Omental fat pad (tissue), 3 donors: ENCODE measurements at regions not wholly inside any gene's neighbourhood (a gene's known extent, or its start where the extent isn't known, plus 50 kb on each side); places are given as distances from the start of the nearest gene placed in this dataset.

ENCODE experiments used
- ATAC-seq: fragments of 150-250 bp; one replicate; pipeline ENCODE4 v1.9.1; 2016; ENCODE audit warnings: mild to moderate bottlenecking, moderate library complexity; ENCODE audit not compliant: low FRiP score
- DNase-seq: peaks from one replicate; pipeline ENCODE4 v3.0.0-alpha.2; 2019; ENCODE audit warnings: low spot score
- CTCF ChIP-seq, 3 donors: fragments of 450-650 bp; IDR thresholded peaks; one replicate each; pipeline ENCODE4 v1.5.1; 2016 to 2017; ENCODE audit warnings: antibody characterized with exemption in 3 of 3, mild to moderate bottlenecking in 3 of 3, moderate library complexity in 2 of 3

GRCh38 chr9:126145887-126146253 is 180.8 kb upstream of the MVB12B start:
- TF ChIP-seq CTCF (IDR thresholded peaks at IDR 0.05): no peak
- no peak for ATAC-seq

GRCh38 chr9:126146254-126147145 is 180.1 kb upstream of the MVB12B start:
- DNase-seq (no peak), ATAC-seq (no peak)
- no peak for TF ChIP-seq CTCF (IDR thresholded peaks at IDR 0.05)

More at GRCh38 chr9:126145887-126146253, 180.8 kb upstream of the MVB12B start:
- DNase-seq: no peak

GRCh38 chr9:126147186-126147935 is 179.3 kb upstream of the MVB12B start:
- TF ChIP-seq CTCF (IDR thresholded peaks at IDR 0.05): no peak
- DNase-seq: no peak
- no peak for ATAC-seq

GRCh38 chr9:126147936-126148870 is 178.4 kb upstream of the MVB12B start:
- no peak for TF ChIP-seq CTCF (IDR thresholded peaks at IDR 0.05)
- DNase-seq (no peak), ATAC-seq (no peak)

- DNase-seq: no peak
- ATAC-seq: no peak
- no peak for TF ChIP-seq CTCF (IDR thresholded peaks at IDR 0.05)
These were observed 177.6 kb upstream of the MVB12B start for GRCh38 chr9:126148994-126149393.

- TF ChIP-seq CTCF (IDR thresholded peaks at IDR 0.05): no peak
- ATAC-seq (no peak), DNase-seq (no peak)
These were observed 177.0 kb upstream of the MVB12B start for GRCh38 chr9:126149661-126150060.
